K562 (cell line): ENCODE measurements at regions not wholly inside any gene's neighbourhood (a gene's known extent, or its start where the extent isn't known, plus 50 kb on each side); places are given as distances from the start of the nearest gene placed in this dataset.

Experiments
- ATAC-seq: fragments of 200-7000 bp; cut with Tn5 transposase; 3 replicates; pipeline ENCODE4 v1.9.1; 2020; ENCODE audit warnings: moderate library complexity
- BruUV-seq: library from RNA; stranded (reverse); fragments of 400-500 nt; replicated peaks from 2 replicates; lab custom pipeline; 2021; lab: Mats Ljungman, UMichigan
- CTCF ChIA-PET: fragments of 300-600 bp; formaldehyde crosslinking; extraction: SDS; loops from one replicate; lab custom pipeline; 2021; ENCODE audit warnings: low intra/inter-chr PET ratio; lab: Yijun Ruan, JAX
- POLR2A ChIA-PET: fragments of 300-600, 350-650 bp; sonication (Branson Sonifier 250); formaldehyde crosslinking; extraction: SDS; loops from one replicate; lab custom pipeline; 2021; ENCODE audit warnings: antibody characterized with exemption, inconsistent platforms; lab: Yijun Ruan, JAX
- DNase-seq, 4 experiments: peaks; one replicate each; pipeline versions ENCODE4 v3.0.0 to v3.0.0-alpha.2; 2011 to 2018; ENCODE audit warnings: low spot score in 3 of 4, mixed read lengths in 3 of 4; ENCODE audit errors: extremely low read depth in 1 of 4
- FAIRE-seq: peaks from 2 replicates; lab custom pipeline; 2011; peaks lifted over from hg19 to GRCh38; lab: Jason Lieb, UNC
- H2AFZ ChIP-seq: 2 replicates; pipeline ENCODE4 v1.6.0; 2011; ENCODE audit warnings: low read depth, low read length, control low read depth, inconsistent platforms
- H3K27ac ChIP-seq: fragments of 200-600 bp; 3 replicates; pipeline ENCODE4 v1.8.0; 2011; ENCODE audit warnings: low read depth, mild to moderate bottlenecking, control low read depth, inconsistent platforms, low read length, moderate library complexity, mixed read lengths; ENCODE audit errors: extremely low read depth
- H3K27me3 ChIP-seq, 2 experiments: fragments of 300-600 bp in 1 of 2; 2 replicates in 1 of 2; 3 replicates in 1 of 2; pipeline versions ENCODE4 v1.6.0 to v1.8.0; 2011; ENCODE audit warnings: inconsistent platforms in 2 of 2, low read length in 2 of 2, mild to moderate bottlenecking in 1 of 2, mixed read lengths in 1 of 2, moderate library complexity in 1 of 2; ENCODE audit not compliant: control insufficient read depth in 2 of 2, insufficient read depth in 2 of 2
- H3K36me3 ChIP-seq: fragments of 300-600 bp; 3 replicates; pipeline ENCODE4 v1.8.0; 2011; ENCODE audit warnings: mild to moderate bottlenecking, low read length, inconsistent platforms; ENCODE audit not compliant: control insufficient read depth, insufficient read depth
- H3K4me1 ChIP-seq, 2 experiments: fragments of 200-600 bp in 1 of 2; replicated peaks in 1 of 2; 2 replicates in 1 of 2; 3 replicates in 1 of 2; pipeline versions ENCODE4 v1.5.1 to v1.8.0; 2011; ENCODE audit warnings: inconsistent platforms in 2 of 2, low read length in 2 of 2, mild to moderate bottlenecking in 1 of 2, mixed read lengths in 1 of 2, moderate library complexity in 1 of 2; ENCODE audit not compliant: control insufficient read depth in 2 of 2, insufficient read depth in 2 of 2
- H3K4me2 ChIP-seq: 2 replicates; pipeline ENCODE4 v1.6.1; 2011; ENCODE audit warnings: low read length, control low read depth, inconsistent platforms, mixed read lengths; ENCODE audit not compliant: insufficient read depth
- H3K4me3 ChIP-seq: fragments of 200-600 bp; sonication (generic), shearing (Covaris generic); 2 replicates; pipeline ENCODE4 v1.5.1; 2016; ENCODE audit warnings: control low read depth, inconsistent platforms
- H3K79me2 ChIP-seq: fragments of 200-600 bp; 3 replicates; pipeline ENCODE4 v1.8.0; 2011; ENCODE audit warnings: low read length, inconsistent platforms; ENCODE audit not compliant: control insufficient read depth, insufficient read depth
- H3K9ac ChIP-seq, 2 experiments: 2 replicates each; pipeline versions ENCODE4 v1.6.0 to v1.6.1; 2011; ENCODE audit warnings: low read depth in 2 of 2, low read length in 2 of 2, control low read depth in 1 of 2, inconsistent platforms in 1 of 2, mild to moderate bottlenecking in 1 of 2, mixed read lengths in 1 of 2; ENCODE audit not compliant: insufficient read depth in 1 of 2
- H3K9me1 ChIP-seq: one replicate; pipeline ENCODE4 v1.6.0; 2011; ENCODE audit warnings: inconsistent platforms, mild to moderate bottlenecking, low read length, moderate library complexity; ENCODE audit not compliant: control insufficient read depth, insufficient read depth
- H3K9me3 ChIP-seq: replicated peaks from 2 replicates; pipeline ENCODE4 v1.5.1; 2011; ENCODE audit warnings: low read depth, low read length, inconsistent platforms; ENCODE audit not compliant: control insufficient read depth, insufficient read depth
- H4K20me1 ChIP-seq: replicated peaks from 2 replicates; pipeline ENCODE4 v1.6.1; 2011; ENCODE audit warnings: low read length, inconsistent platforms, mixed read lengths; ENCODE audit not compliant: control insufficient read depth, insufficient read depth
- ATF3 ChIP-seq, 2 experiments: fragments of 450-650 bp in 1 of 2; sonication (generic) in 1 of 2; formaldehyde crosslinking in 1 of 2; IDR thresholded peaks in 1 of 2; conservative IDR thresholded peaks in 1 of 2; 2 replicates each; pipeline versions ENCODE4 v1.6.1 to v1.8.1; 2016 to 2023; ENCODE audit warnings: mild to moderate bottlenecking in 2 of 2, moderate library complexity in 2 of 2, inconsistent platforms in 1 of 2, missing genetic modification reagents in 1 of 2
- CBX2 ChIP-seq: fragments of 200-600 bp; sonication (generic); IDR thresholded peaks from one replicate; pipeline ENCODE4 v1.6.1; 2012; ENCODE audit warnings: mild to moderate bottlenecking, low read length, inconsistent platforms; ENCODE audit not compliant: insufficient read depth, poor library complexity, severe bottlenecking
- EP300 ChIP-seq: IDR thresholded peaks from 2 replicates; pipeline ENCODE4 v1.6.1; 2012; ENCODE audit warnings: low read length, improper control_type of control experiment
- FOXP1 ChIP-seq: sonication (generic); formaldehyde crosslinking; IDR thresholded peaks from 2 replicates; pipeline ENCODE4 v1.8.0; 2022; ENCODE audit warnings: mild to moderate bottlenecking, missing genetic modification reagents
- HDAC8 ChIP-seq: fragments of 450-650 bp; IDR thresholded peaks from 2 replicates; pipeline ENCODE4 v1.6.1; 2016; ENCODE audit warnings: mild to moderate bottlenecking, missing genetic modification characterization, moderate library complexity, missing compliant biosample characterization
- MAFG ChIP-seq: fragments of 450-650 bp; conservative IDR thresholded peaks from 2 replicates; pipeline ENCODE4 v1.6.1; 2016; ENCODE audit warnings: missing genetic modification characterization, missing compliant biosample characterization
- MAX ChIP-seq: sonication (generic); formaldehyde crosslinking; IDR thresholded peaks from 2 replicates; pipeline ENCODE4 v1.9.0; 2022; ENCODE audit warnings: mild to moderate bottlenecking, missing genetic modification reagents
- MITF ChIP-seq: IDR thresholded peaks from 2 replicates; pipeline ENCODE4 v1.6.1; 2014; ENCODE audit warnings: antibody characterized with exemption
- NRF1 ChIP-seq, 2 experiments: fragments of 450-650 bp; IDR thresholded peaks in 1 of 2; conservative IDR thresholded peaks in 1 of 2; 2 replicates each; pipeline ENCODE4 v1.6.1; 2014; ENCODE audit warnings: mild to moderate bottlenecking in 2 of 2
- PHB2 ChIP-seq: fragments of 450-650 bp; IDR thresholded peaks from 2 replicates; pipeline ENCODE4 v1.6.1; 2017; ENCODE audit warnings: low read depth
- POLR2G ChIP-seq: fragments of 200-400 bp; formaldehyde crosslinking; IDR thresholded peaks from 2 replicates; pipeline ENCODE4 v1.6.1; 2017; ENCODE audit warnings: low read depth, mild to moderate bottlenecking, antibody characterized with exemption, low read length, moderate library complexity
- PRPF4 ChIP-seq: fragments of 200-400 bp; formaldehyde crosslinking; IDR thresholded peaks from one replicate; pipeline ENCODE4 v1.6.1; 2017; ENCODE audit warnings: low read length, low read depth, mild to moderate bottlenecking; ENCODE audit not compliant: insufficient read depth, poor library complexity, severe bottlenecking
- PYGO2 ChIP-seq: fragments of 450-650 bp; IDR thresholded peaks from 2 replicates; pipeline ENCODE4 v1.6.1; 2016; ENCODE audit warnings: mild to moderate bottlenecking, missing genetic modification characterization, moderate library complexity, missing compliant biosample characterization
- RB1 ChIP-seq: fragments of 450-650 bp; IDR thresholded peaks from 2 replicates; pipeline ENCODE4 v1.6.1; 2017; ENCODE audit warnings: low read depth, mild to moderate bottlenecking
- RCOR1 ChIP-seq, 2 experiments: IDR thresholded peaks; 2 replicates each; pipeline ENCODE4 v1.6.1; 2012; ENCODE audit warnings: low read depth in 2 of 2, low read length in 2 of 2, borderline replicate concordance in 1 of 2, improper control_type of control experiment in 1 of 2
- TBP ChIP-seq: optimal IDR thresholded peaks from 2 replicates; pipeline ENCODE3; 2011; ENCODE audit warnings: low read depth, low read length, improper control_type of control experiment
- U2AF1 ChIP-seq: fragments of 200-400 bp; formaldehyde crosslinking; optimal IDR thresholded peaks from 2 replicates; pipeline ENCODE3; 2017; ENCODE audit warnings: mild to moderate bottlenecking, low read depth, low read length, moderate library complexity
- ZNF140 ChIP-seq: fragments of 250-450 bp; sonication (Bioruptor Pico); IDR thresholded peaks from 2 replicates; pipeline ENCODE4 v1.8.0; 2021; ENCODE audit warnings: moderate library complexity, mild to moderate bottlenecking, inconsistent platforms
- ZNF24 ChIP-seq: fragments of 450-650 bp; IDR thresholded peaks from 2 replicates; pipeline ENCODE4 v1.6.1; 2016
- ZNF408 ChIP-seq: fragments of 250-450 bp; sonication (Bioruptor Pico); IDR thresholded peaks from 2 replicates; pipeline ENCODE4 v1.4.0; 2020; ENCODE audit warnings: low read depth, mild to moderate bottlenecking, moderate library complexity
- WGBS: fragments of 100-300 bp; shearing (Covaris generic); methylation state at CpG from one replicate; pipeline ENCODE4 v1.1.6; 2016; ENCODE audit warnings: low coverage, mixed read lengths; ENCODE audit not compliant: insufficient coverage; ENCODE audit errors: missing lambda C conversion rate; 5-methylcytosine and 5-hydroxymethylcytosine counted together
- in situ Hi-C: fragments of 300-500 bp; cut with MboI; formaldehyde crosslinking; loops from 4 replicates; pipeline ENCODE4 v1.15.0; 2018; ENCODE audit warnings: inconsistent platforms, mixed read lengths
- intact Hi-C: fragments of 100-400 bp; cut with micrococcal nuclease; formaldehyde crosslinking; loops from 2 replicates; pipeline ENCODE4 v1.14.2; 2022

GRCh38 chr1:56002231-56002630 lies 577.1 kb downstream of the PLPP3 start (continued):
- TF ChIP-seq RCOR1 (IDR thresholded peaks at IDR 0.05; ENCODE audit: borderline replicate concordance in 1 of 2, low read depth in 2 of 2, low read length in 2 of 2) (no peak), POLR2G (no peak), ZNF408 (CRISPR knock-in tag) (no peak), EP300 (no peak), TBP (no peak)
- TF ChIP-seq, all 486 proteins: peak for 0

GRCh38 chr1:56000424-56000823 lies 578.9 kb downstream of the PLPP3 start:
- Histone ChIP-seq H4K20me1 (no peaks in the 10 kb centered on the region), H3K4me2 (no peak overlapping the region), H3K27ac (no peak overlapping the region), H3K9me1 (no peaks in the 10 kb centered on the region), H3K4me1 (no peaks in the 10 kb centered on the region), H3K9me3 (no peaks in the 10 kb centered on the region), H3K36me3 (no peaks in the 10 kb centered on the region)
- FAIRE-seq (no peak), ATAC-seq (no peak)
- in situ Hi-C loops = no loop called here
- TF ChIP-seq RB1 (no peak), PHB2 (no peak), NRF1 (conservative IDR thresholded peaks at IDR 0.05 in 1 of 2, IDR thresholded peaks at IDR 0.05 in 1 of 2) (no peak), MAX (no peak), PYGO2 (no peak), PRPF4 (no peak), ATF3 (IDR thresholded peaks at IDR 0.05) (no peak), ATF3 (CRISPR knock-in tag; conservative IDR thresholded peaks at IDR 0.05) (no peak), MITF (no peak), ZNF140 (CRISPR knock-in tag) (no peak), CBX2 (no peak), U2AF1 (no peak), MAFG (tag) (no peak), ZNF24 (no peak), FOXP1 (CRISPR knock-in tag) (no peak), HDAC8 (tag) (no peak)
- TF ChIP-seq, all 486 proteins: peak for 0
- ChIA-PET CTCF (no interaction called here), POLR2A (no interaction called here)
- 0% methylated on average over 3 of the region's 3 CpGs for WGBS
- no peak overlapping the region for H3K4me3 ChIP-seq
- H2AFZ ChIP-seq = no peak overlapping the region
- H3K27me3 ChIP-seq = no peaks in the 10 kb centered on the region
- H3K9ac ChIP-seq = no peak overlapping the region
- intact Hi-C loops = no loop called here
- no peaks in the 10 kb centered on the region for H3K79me2 ChIP-seq
- no TSS peak for BruUV-seq
- DNase-seq = no peak
